ENCODE measurements at regions not wholly inside any gene's neighbourhood (a gene's known extent, or its start where the extent isn't known, plus 50 kb on each side); places are given as distances from the start of the nearest gene placed in this dataset.
"Not testable (repeated sequence)": the region's sequence is repeated elsewhere in the genome, so short reads cannot be mapped to it uniquely, and the experiment has no call there.

GRCh38 chr17:51429938-51430337 is 169.6 kb downstream of the UTP18 start:
- H3K4me3 ChIP-seq (ENCODE audit: low read depth, low read length); CTCF ChIA-PET; H3K27ac ChIP-seq (ENCODE audit: extremely low read depth, low read depth, low read length); H3K9me3 ChIP-seq (ENCODE audit: control insufficient read depth, insufficient read depth, low read depth, low read length); H3K36me3 ChIP-seq (ENCODE audit: control insufficient read depth in 2 of 2, insufficient read depth in 1 of 2, low read length in 2 of 2); H3K4me1 ChIP-seq (ENCODE audit: control insufficient read depth, insufficient read depth, low read length); POLR2A ChIA-PET: not testable (repeated sequence)

- ChIA-PET CTCF (interaction anchor here (0.6 kb wide), 2 partner anchors 22 to 37 kb away, joined by 4 to 6 read pairs; no protein-coding TSS in a partner anchor), POLR2A (no interaction called here)
- Histone ChIP-seq H3K4me1 (ENCODE audit: control insufficient read depth, insufficient read depth, low read length) (no peaks in the 10 kb centered on the region), H3K36me3 (ENCODE audit: control insufficient read depth in 2 of 2, insufficient read depth in 1 of 2, low read length in 2 of 2) (no peaks in the 10 kb centered on the region), H3K27ac (ENCODE audit: extremely low read depth, low read depth, low read length) (no peak overlapping the region), H3K4me3 (ENCODE audit: low read depth, low read length) (no peak overlapping the region), H3K9me3 (ENCODE audit: control insufficient read depth, insufficient read depth, low read depth, low read length) (no peaks in the 10 kb centered on the region)
- TF ChIP-seq ZNF585B (tag by site-specific recombination; IDR thresholded peaks at IDR 0.05) = no peak
- no peak for TF ChIP-seq ZNF510 (tag by site-specific recombination; IDR thresholded peaks at IDR 0.05; ENCODE audit: insufficient replicate concordance)
- TF ChIP-seq ZNF23 (tag by site-specific recombination; IDR thresholded peaks at IDR 0.05; ENCODE audit: borderline replicate concordance) = no peak
- no peak for TF ChIP-seq ZNF324 (tag by site-specific recombination; IDR thresholded peaks at IDR 0.05)
- TF ChIP-seq KLF8 (tag by site-specific recombination; IDR thresholded peaks at IDR 0.05) = no peak
- no peak for TF ChIP-seq ZNF488 (tag by site-specific recombination; IDR thresholded peaks at IDR 0.05)
- no peak for TF ChIP-seq KLF10 (tag by site-specific recombination; IDR thresholded peaks at IDR 0.05)
- no peak for TF ChIP-seq ZNF785 (tag by site-specific recombination; IDR thresholded peaks at IDR 0.05)
- TF ChIP-seq WT1 (tag by site-specific recombination; IDR thresholded peaks at IDR 0.05) = no peak
- TF ChIP-seq ZNF175 (tag by site-specific recombination; IDR thresholded peaks at IDR 0.05) = no peak
- TF ChIP-seq ZNF677 (tag by site-specific recombination; IDR thresholded peaks at IDR 0.05) = no peak
Measured at GRCh38 chr17:51430591-51430990, 170.2 kb downstream of the UTP18 start.

GRCh38 chr17:51434434-51435170 is 174.3 kb downstream of the UTP18 start:
- no peak overlapping the region for H3K4me3 ChIP-seq (ENCODE audit: low read depth, low read length)
- peak; percentile 68 for TF ChIP-seq KLF1 (tag by site-specific recombination; IDR thresholded peaks at IDR 0.05)
- no peak for TF ChIP-seq ZNF426 (tag by site-specific recombination; IDR thresholded peaks at IDR 0.05)
- TF ChIP-seq ZNF645 (tag by site-specific recombination; IDR thresholded peaks at IDR 0.05) = no peak
- TF ChIP-seq ZNF830 (tag by site-specific recombination; IDR thresholded peaks at IDR 0.05; ENCODE audit: low read depth) = no peak
- no peak for TF ChIP-seq KLF9 (tag by site-specific recombination; IDR thresholded peaks at IDR 0.05; ENCODE audit: low read depth)
- TF ChIP-seq ZNF513 (tag by site-specific recombination; IDR thresholded peaks at IDR 0.05) = no peak
- TF ChIP-seq AEBP2 (tag by site-specific recombination; IDR thresholded peaks at IDR 0.05; ENCODE audit: borderline replicate concordance) = no peak
- peak; percentile 44; the same call in 1 of the 2 replicates for TF ChIP-seq SCRT2 (tag by site-specific recombination; IDR thresholded peaks at IDR 0.05)
- TF ChIP-seq ZNF223 (tag by site-specific recombination; IDR thresholded peaks at IDR 0.05) = peak; percentile 89
- ChIA-PET POLR2A (interaction anchor here (1.6 to 2.7 kb wide), 2 partner anchors 11 to 21 kb away, joined by 5 to 12 read pairs; no protein-coding TSS in a partner anchor), CTCF (interaction anchor here (0.6 to 2.9 kb wide), 16 partner anchors 11 to 643 kb away, joined by 3 to 61 read pairs (median 7); no protein-coding TSS in a partner anchor)
- no peak overlapping the region for H3K27ac ChIP-seq (ENCODE audit: extremely low read depth, low read depth, low read length)
- H3K4me1 ChIP-seq (ENCODE audit: control insufficient read depth, insufficient read depth, low read length) = peaks cover 6% of the 10 kb centered on the region
- no peaks in the 10 kb centered on the region for H3K9me3 ChIP-seq (ENCODE audit: control insufficient read depth, insufficient read depth, low read depth, low read length)
- no peaks in the 10 kb centered on the region for H3K36me3 ChIP-seq (ENCODE audit: control insufficient read depth in 2 of 2, insufficient read depth in 1 of 2, low read length in 2 of 2)
